SH-SY5Y (cell line): ENCODE measurements at regions not wholly inside any gene's neighbourhood (a gene's known extent, or its start where the extent isn't known, plus 50 kb on each side); places are given as distances from the start of the nearest gene placed in this dataset.

Experiments
- GATA2 ChIP-seq: IDR thresholded peaks from 2 replicates; pipeline ENCODE4 v1.6.1; 2011; ENCODE audit warnings: mild to moderate bottlenecking, low read depth, low read length
- GATA3 ChIP-seq: IDR thresholded peaks from 2 replicates; pipeline ENCODE4 v1.6.1; 2011; ENCODE audit warnings: low read depth, mild to moderate bottlenecking, low read length, moderate library complexity

GRCh38 chr1:58284225-58284510, 262.4 kb downstream of the OMA1 start:
- TF ChIP-seq GATA2 = no peak
- TF ChIP-seq GATA3 = no peak
